NCI-H526 (cell line): ENCODE measurements at regions not wholly inside any gene's neighbourhood (a gene's known extent, or its start where the extent isn't known, plus 50 kb on each side); places are given as distances from the start of the nearest gene placed in this dataset.

ENCODE experiments used
- DNase-seq, 2 experiments: peaks; one replicate each; lab custom pipeline; 2025; lab: John Stamatoyannopoulos, UW

DNA sequence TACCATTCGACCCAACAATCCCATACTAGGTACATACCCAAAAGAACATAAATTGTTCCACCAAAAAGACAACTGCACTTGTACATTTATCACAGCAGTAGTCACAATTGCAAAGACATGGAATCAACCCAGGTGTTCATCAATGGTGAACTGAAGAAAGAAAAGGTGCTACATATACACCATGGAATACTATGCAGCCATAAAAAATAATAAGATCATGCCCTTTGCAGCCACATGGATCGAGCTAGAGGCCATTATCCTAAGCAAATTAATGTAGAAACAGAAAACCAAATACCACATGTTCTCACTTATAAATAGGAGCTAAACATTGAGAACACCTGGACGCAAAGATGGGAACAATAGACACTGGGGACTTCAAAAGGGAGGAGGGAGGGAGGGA lies 79.3 kb upstream of the NEBL start:
- no peak for DNase-seq

DNA sequence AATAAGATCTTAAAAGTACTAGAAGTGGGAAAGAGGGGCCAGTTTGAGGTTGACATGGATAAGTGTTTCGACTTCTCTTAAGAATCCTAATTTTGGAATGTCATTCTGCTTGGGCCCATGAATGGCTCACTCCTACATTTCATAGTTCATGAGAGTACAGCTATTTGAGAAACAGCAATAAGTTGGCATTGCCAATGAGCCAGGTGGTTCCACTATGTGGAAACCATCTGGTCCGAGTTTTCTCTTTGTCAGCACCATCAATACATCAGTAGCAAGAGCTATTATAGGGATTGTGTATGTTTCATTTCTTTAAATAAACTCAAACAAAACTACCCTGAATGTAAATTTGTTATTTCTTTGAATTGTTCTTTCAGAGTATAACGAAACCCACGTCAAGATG lies 78.1 kb upstream of the NEBL start:
- no peak for DNase-seq

DNA sequence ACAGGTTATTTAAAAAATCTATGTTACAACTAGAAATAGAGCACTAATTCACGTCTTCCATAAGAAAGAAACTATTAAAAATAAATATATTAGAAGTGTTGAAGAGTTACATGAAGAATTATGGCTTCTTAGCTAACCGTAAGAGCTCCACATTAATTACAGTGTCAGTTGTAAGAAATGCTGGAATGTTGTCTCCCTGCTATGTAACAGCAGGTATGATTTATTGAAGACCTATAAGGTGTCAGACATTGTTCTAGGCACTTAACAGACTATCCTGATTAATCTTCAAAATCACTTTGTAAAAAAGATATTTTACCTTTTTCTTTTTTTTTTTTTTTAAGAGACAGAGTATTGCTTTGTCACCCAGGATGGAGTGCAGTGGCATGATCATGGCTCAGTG lies 75.8 kb upstream of the NEBL start:
- DNase-seq, result no peak

DNA sequence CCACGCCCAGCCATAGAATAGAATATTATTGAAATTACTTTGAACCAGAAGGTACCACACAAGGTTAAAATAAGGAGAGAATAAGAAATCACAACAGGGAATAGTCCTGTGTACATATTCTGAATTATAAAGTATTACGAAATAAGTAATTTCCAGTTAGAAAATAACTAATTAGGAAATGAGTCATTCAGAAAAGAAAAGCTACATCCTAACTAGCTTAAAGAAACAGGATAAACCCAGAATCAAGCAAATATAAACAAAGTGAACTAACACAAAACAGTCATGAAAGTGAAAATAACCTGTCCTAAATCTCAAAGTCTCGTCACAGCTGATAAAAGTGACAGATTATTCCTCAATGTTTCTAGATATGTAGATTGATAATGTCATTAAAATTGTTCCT lies 74.8 kb upstream of the NEBL start:
- no peak for DNase-seq

DNA sequence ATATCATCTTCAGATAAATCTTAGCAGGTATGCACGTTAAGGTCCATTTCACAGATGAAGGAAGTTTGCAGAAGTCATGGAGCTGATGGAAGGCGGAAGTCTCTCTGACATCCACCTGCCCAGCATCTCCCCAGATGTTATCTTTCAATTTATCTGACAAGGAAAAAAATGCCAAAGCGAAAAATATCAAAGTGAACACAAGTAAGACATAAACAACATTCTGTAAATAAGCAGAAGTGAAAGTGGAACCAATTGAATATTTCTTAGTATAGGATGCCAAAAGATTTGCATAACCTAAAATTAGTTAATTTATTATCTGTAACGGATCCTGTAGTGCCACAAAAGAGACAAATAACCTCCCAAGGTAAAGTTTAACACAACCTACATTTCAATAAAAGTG lies 73.6 kb upstream of the NEBL start:
- DNase-seq, result no peak

DNA sequence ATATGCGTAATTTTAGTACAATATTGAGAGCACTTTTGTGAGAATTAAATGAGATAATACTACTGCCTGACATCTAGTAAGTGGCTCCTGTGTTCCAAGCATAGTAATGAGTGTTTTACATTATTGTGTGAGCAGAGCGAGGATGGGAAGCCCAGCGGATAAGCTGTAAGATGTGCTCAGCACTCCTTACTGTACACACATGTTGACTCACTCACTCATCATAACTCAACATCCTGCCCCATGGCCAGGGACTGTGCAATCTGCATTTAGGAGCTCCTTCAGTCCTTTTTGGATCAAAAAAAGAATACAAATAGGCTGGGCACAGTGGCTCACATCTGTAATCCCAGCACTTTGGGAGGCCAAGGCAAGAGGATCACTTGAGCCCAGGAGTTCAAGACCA lies 72.9 kb upstream of the NEBL start:
- no peak for DNase-seq

DNA sequence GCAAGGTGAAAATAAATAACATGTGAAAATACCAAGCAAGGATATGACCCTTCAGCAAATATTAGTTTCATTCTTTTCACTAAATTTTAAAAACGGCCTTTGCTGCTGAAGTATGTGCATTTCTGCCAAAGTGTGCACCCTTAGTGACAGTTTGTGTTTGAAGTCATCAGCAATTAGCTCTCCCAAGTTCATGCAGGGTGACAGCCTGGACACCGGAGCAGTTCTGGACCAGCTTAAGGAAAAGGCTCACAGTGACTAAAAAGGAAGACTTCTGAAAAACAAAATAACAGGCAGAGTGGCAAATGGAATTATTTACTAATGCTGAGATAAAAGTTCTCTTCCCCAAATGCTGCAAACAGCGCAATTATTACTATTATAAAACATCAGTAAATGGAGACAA lies 69.3 kb upstream of the NEBL start:
- no peak for DNase-seq

DNA sequence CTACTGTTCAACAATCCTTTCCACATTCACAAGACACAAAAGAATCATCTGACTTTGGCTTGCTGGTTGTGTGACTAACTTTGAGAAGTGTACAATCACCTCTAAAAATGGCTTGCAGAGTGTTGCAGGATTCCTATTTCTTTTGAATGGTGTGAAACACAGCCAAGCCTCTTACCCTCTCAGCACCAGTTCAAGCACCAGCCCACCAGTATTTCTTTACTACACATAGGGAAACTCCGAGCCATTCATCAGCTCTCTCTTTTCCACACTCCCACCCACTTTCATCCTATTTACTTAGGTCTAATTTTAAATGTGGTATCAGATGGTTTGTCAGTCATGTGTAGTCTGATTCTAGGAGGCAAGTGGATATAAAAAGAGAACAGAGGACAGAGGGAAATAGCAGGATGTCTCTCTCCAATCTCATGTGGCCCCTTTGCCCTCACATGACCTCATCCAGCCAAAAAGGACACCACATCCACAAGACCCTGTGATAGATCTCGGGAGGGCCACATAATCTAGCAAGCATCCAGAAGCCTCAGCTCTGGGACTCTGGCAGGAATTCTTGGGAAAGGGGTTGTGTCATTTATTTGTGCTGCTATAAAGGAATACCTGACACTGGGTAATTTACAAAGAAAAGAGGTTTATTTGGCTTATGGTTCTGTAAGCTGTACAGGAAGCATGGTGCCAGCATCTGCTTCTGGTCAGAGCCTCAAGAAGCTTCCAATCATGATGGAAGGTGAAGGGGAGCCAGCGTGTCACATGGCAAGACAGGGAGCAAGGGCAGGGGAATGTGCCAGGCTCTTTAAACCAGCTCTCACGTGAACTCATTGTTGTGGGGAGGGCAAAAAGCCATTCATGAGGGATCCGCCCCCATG lies 66.8 kb upstream of the NEBL start:
- DNase-seq, result no peak

DNA sequence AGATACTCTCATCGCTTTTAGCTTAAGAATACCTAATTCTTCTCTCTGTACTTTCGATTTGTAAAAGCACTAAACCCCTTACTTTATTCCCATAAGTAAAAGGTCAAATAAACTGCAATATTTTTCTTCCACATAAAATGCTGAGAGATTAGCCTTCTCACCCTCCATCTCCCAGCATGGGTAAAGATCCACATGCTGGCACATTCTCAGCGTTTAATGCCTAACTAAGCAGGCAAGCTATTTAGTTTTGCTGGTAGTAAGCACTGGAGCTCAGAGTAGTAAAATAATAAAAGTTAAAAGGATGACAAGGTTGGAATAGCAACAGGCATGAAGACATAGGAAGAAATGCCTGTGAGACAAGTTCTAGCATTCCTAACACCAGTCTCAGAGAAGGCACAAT lies 65.9 kb upstream of the NEBL start:
- no peak for DNase-seq

DNA sequence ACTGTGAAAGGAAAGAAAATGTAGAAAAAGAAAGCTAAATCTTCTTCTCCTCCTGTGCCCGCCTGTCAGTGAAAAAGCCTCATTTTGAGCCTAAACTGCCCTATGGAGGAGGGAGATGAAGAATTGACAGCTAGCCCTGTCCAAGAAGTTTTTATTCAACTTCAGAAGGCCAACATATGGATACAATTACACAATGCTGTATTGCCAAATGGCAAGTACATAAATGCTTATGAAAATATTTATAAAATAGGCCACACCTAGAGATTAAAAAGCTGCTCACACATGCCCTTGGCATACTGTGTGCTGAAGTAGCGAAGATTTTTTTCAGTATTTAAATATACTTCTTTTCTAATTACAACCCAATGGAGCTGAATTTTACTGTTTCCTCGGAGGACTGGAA lies 65.1 kb upstream of the NEBL start:
- no peak for DNase-seq

DNA sequence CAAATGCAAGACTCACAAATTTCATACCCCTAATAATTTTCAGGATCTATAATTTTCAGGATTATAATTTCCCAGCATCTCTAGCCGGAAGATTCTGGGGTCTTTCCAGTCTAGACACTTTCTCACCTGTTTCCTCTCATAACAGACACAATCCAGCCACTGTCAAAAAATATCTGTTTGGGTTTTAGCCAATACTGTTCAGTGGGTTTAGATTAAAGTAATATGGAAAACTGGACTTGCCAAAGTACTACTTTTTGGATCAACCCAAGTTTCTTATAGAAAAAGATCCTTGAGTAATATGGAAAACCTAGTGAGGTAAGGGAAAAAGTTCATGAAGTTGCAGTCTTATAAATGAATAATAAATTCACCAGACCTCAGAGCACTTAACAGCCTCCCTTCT lies 62.1 kb upstream of the NEBL start:
- DNase-seq, result no peak

DNA sequence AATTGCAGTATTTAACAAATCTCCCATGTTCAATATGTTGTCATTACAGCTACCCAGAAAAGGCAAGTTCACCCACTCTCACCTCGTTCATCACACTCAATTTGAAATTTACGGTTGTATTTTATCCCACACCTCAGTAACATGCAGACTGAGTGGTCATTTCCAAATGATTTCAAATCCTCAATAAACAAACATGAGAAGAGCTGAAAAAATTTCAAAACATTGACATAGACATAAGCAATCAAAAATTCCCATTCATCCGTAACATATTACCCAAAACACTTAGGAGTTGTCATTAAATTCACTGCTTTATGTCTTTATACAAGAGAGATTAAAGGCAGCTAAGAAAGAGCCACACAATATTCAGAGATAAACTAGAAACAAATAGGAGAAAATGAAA lies 61.7 kb upstream of the NEBL start:
- no peak for DNase-seq

DNA sequence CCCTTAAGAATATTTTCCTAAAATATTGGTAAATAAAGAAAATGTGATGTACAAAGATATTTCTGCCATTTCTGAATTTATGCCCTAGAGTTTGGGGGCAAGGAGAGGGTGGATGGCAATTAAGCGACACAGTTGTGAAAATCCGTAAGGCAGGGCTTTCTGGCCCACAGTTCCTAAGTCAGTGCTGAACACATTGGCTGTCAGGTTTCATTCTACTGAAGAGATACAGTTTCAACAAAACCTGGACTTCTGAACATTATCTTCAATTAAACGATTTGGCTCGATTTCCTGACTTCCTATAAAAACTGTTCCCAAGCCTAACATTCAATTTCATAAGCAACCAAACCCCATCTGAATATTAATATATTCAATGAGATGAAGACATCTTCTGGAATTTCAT lies 61.1 kb upstream of the NEBL start:
- DNase-seq, result no peak

DNA sequence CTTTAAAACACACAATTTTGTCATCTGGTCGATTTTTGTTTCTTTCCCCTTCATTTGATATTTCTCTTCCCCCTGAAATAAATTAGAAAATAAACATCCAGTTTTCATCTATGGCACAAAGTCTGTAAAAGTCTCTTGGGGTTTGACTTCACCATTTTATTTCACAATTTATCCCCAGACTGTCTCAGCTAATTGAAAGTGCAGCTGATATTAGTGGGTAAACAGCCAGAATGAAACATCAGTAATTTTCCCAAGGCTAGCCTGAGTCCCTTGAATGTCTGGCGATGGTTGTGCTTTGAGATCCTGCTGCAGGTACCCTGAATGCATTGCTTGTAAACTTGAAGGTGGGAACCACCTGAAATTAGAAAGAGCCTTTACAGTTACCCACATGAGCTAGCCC lies 60.6 kb upstream of the NEBL start:
- DNase-seq, result no peak

DNA sequence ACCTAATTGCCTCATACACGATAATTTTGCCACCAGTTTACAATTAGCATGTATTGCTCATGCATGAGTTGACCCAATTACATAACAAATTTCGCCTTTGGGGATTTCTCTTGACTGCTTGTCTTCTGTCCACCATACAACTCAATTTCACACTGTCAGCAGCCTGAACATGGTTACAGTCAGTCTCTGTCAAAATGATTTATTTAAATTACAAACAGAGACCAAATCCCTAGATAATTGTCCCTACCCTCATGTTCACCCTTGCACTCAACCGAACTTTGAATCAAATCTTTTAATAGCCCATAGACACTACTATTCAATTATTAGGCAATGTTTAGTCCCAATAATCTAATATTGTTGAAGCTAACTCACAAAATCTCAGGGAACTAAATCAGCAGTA lies 59.7 kb upstream of the NEBL start:
- no peak for DNase-seq

DNA sequence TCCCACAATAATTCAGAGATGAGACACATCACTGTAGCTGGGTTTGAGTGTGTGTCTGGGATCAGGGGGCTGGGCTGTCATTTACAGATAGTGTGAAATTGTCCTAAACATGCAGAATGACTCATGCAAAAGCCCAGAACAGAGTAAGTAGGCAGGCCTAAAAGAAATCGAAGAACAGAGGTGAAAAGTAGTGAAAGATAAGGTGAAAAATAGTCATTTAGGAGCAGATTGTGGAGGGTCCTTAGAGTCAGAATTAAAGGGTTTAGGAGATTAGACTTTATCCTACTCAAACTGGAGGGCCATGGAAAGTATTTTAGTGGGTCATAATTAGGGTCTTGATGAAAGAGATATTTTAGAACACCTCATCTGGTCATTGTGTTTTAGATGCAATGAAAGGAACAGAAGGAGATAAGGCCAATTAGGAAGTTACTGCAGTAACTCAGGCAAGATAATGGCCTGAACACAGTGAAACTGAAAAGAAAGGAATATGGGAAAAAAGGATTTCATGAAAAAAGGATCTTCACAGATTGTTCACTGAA lies 58.3 kb upstream of the NEBL start:
- no peak for DNase-seq

DNA sequence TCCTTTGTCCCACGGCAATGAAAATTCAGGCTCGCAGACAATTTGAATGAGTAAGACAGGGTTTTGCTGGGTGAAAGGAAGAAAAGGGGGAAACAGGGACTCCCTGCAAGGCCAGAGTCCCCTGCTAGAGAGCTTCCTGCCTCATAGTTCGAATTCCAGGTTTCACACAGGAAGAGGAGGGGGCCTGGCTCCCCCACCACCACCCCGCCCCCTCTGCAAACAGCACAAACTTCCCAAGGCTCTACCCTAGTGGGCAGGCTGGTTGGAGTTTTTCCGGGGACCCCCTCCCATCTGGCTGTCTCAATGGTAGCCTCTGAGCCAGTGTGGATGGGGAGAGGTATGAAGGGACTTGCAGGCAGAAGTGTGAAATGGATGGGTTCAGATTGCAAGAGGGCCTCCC lies 57.4 kb upstream of the NEBL start:
- DNase-seq, result no peak

DNA sequence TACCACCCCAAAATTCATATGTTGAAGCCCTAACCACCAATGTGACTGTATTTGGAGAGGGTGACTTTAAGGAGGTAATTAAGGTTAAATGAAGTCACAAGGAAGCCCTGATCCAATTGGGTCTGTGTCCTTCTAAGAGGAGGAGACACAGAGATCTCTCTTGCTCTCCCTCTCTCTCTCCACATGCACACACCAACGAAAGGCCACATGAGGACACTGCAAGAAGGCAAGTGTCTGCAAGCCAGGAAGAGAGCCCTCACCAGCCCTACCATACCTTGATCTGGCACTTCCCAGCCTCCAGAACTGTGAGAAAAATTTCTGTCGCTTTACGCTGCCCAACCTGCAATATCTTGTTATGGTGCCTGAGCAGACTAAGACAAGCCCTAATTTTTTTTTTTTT lies 56.0 kb upstream of the NEBL start:
- DNase-seq, result no peak

DNA sequence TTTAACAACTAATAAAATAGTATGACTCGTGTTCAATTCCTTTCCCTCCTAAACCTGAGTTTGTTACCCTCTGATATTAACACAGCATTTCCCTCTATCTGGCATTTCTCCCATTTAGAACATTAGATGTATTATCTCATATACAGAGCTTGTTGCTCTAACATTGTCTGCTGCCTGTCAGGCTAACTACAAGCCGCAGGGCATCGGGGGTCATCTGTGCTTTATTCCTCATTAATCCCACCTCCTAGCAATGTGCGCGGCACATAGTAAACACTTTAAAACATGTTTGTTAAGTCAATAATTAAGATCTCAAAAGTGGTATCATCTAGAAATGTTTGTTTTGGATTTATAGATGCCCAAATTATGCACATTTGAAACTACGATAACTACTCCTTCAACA lies 52.9 kb upstream of the NEBL start:
- no peak for DNase-seq

DNA sequence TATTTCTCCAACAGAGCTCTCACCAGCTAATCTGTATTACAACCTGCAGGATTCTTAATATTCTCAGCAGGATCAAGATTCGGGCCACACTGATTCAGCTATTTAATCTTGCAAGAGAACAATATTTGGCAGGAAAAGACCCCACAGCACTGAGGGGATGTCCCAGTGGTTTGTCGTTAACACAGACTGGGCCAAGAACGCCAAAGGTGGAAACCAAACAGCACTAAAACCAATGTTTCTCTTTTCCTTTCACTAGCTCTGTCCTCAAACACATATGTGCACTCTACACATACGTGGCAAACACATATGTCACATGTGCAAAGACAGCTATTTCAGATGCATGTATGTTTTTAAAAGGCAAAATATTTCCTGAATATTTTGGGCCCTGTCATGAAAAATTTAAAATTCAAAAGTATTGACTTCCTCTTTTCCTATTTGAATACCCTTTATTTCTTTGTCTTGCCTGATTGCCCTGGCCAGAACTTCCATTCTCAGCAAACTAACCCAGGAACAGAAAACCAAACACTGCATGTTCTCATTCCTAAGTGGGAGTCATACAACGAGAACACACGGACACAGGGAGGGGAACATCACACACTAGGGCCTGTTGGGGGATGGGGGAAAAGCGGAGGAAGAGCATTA lies 51.7 kb upstream of the NEBL start:
- DNase-seq, result no peak
